ENCODE measurements at regions not wholly inside any gene's neighbourhood (a gene's known extent, or its start where the extent isn't known, plus 50 kb on each side); places are given as distances from the start of the nearest gene placed in this dataset.
"Not testable (repeated sequence)": the region's sequence is repeated elsewhere in the genome, so short reads cannot be mapped to it uniquely, and the experiment has no call there.

- FAIRE-seq = no peak
Measured at GRCh38 chr3:14057701-14058100, 67.0 kb downstream of the CHCHD4 start.

- FAIRE-seq = no peak
Measured at GRCh38 chr3:14047841-14048240, 76.8 kb downstream of the CHCHD4 start.

- no peak for FAIRE-seq
Measured at GRCh38 chr3:14047027-14047426, 77.6 kb downstream of the CHCHD4 start.

GRCh38 chr3:14042680-14043079 is 82.0 kb downstream of the CHCHD4 start:
- no peak for FAIRE-seq

- FAIRE-seq = no peak
Measured at GRCh38 chr3:14039149-14039548, 85.5 kb downstream of the CHCHD4 start.

- FAIRE-seq = no peak
Measured at GRCh38 chr3:14037211-14037610, 87.5 kb downstream of the CHCHD4 start.

GRCh38 chr3:14033023-14033422 is 91.6 kb downstream of the CHCHD4 start:
- FAIRE-seq = no peak

- FAIRE-seq = no peak
Measured at GRCh38 chr3:14031271-14031670, 93.4 kb downstream of the CHCHD4 start.

- not testable (repeated sequence) for FAIRE-seq
Measured at GRCh38 chr3:14029390-14029995, 95.2 kb downstream of the CHCHD4 start.

GRCh38 chr3:14028122-14028521 is 96.5 kb downstream of the CHCHD4 start:
- not testable (repeated sequence) for FAIRE-seq

- no peak for FAIRE-seq
Measured at GRCh38 chr3:14019459-14019858, 105.2 kb downstream of the CHCHD4 start.

- FAIRE-seq = no peak
Measured at GRCh38 chr3:14016900-14017475, 107.7 kb downstream of the CHCHD4 start.

GRCh38 chr3:14007006-14007405 is 117.7 kb downstream of the CHCHD4 start:
- FAIRE-seq = no peak

GRCh38 chr3:14001136-14001535 is 121.3 kb upstream of the WNT7A start:
- FAIRE-seq = no peak

- no peak for FAIRE-seq
Measured at GRCh38 chr3:14000556-14000955, 120.7 kb upstream of the WNT7A start.

- no peak for FAIRE-seq
Measured at GRCh38 chr3:13998831-13999230, 119.0 kb upstream of the WNT7A start.

- FAIRE-seq = not testable (repeated sequence)
Measured at GRCh38 chr3:13995216-13995615, 115.3 kb upstream of the WNT7A start.

- FAIRE-seq = not testable (repeated sequence)
Measured at GRCh38 chr3:13988925-13989324, 109.1 kb upstream of the WNT7A start.

GRCh38 chr3:13976469-13976868 is 96.6 kb upstream of the WNT7A start:
- FAIRE-seq = no peak

- no peak for FAIRE-seq
Measured at GRCh38 chr3:13975686-13976085, 95.8 kb upstream of the WNT7A start.

GRCh38 chr3:13972679-13973379 is 93.0 kb upstream of the WNT7A start:
- no peak for FAIRE-seq

GRCh38 chr3:13966302-13966701 is 86.4 kb upstream of the WNT7A start:
- no peak for FAIRE-seq

GRCh38 chr3:13963137-13963886 is 83.4 kb upstream of the WNT7A start:
- no peak for FAIRE-seq
